PFSK-1 (cell line): ENCODE measurements at regions not wholly inside any gene's neighbourhood (a gene's known extent, or its start where the extent isn't known, plus 50 kb on each side); places are given as distances from the start of the nearest gene placed in this dataset.

Experiments
- FOXP2 ChIP-seq: optimal IDR thresholded peaks from 2 replicates; pipeline ENCODE3; 2011; ENCODE audit warnings: borderline replicate concordance, control low read depth, inconsistent platforms; ENCODE audit not compliant: insufficient read depth; ENCODE audit errors: extremely low read length, extremely low read depth
- POLR2AphosphoS5 ChIP-seq: IDR thresholded peaks from 2 replicates; pipeline ENCODE4 v1.6.1; 2012; ENCODE audit warnings: low read depth, mild to moderate bottlenecking, control low read depth, low read length, moderate library complexity
- REST ChIP-seq, 2 experiments: IDR thresholded peaks; 2 replicates each; pipeline versions ENCODE4 v1.6.1 to v1.8.0; 2011 to 2012; ENCODE audit warnings: low read depth in 2 of 2, low read length in 2 of 2, control low read depth in 1 of 2, inconsistent platforms in 1 of 2, mild to moderate bottlenecking in 1 of 2, moderate library complexity in 1 of 2; ENCODE audit not compliant: insufficient read depth in 1 of 2
- SIN3A ChIP-seq: IDR thresholded peaks from 2 replicates; pipeline ENCODE4 v1.6.1; 2012; ENCODE audit warnings: mild to moderate bottlenecking, low read length, moderate library complexity, borderline replicate concordance; ENCODE audit not compliant: insufficient read depth
- TAF1 ChIP-seq: IDR thresholded peaks from 2 replicates; pipeline ENCODE4 v1.6.1; 2012; ENCODE audit warnings: low read length, control low read depth, borderline replicate concordance; ENCODE audit not compliant: insufficient read depth

GRCh38 chr2:234706086-234706485 is 209.2 kb upstream of the ARL4C start:
- TF ChIP-seq REST (IDR thresholded peaks at IDR 0.05; ENCODE audit: insufficient read depth in 1 of 2, low read depth in 2 of 2, low read length in 2 of 2), result no peak
- TF ChIP-seq SIN3A, result no peak
- TF ChIP-seq TAF1, result no peak
- TF ChIP-seq FOXP2, result no peak
- no peak for TF ChIP-seq POLR2AphosphoS5

- TF ChIP-seq SIN3A (no peak), POLR2AphosphoS5 (no peak), TAF1 (no peak), REST (IDR thresholded peaks at IDR 0.05; ENCODE audit: insufficient read depth in 1 of 2, low read depth in 2 of 2, low read length in 2 of 2) (no peak), FOXP2 (no peak)
These were observed 208.2 kb upstream of the ARL4C start for GRCh38 chr2:234705108-234705507.

GRCh38 chr2:234703258-234703657 is 206.4 kb upstream of the ARL4C start:
- no peak for TF ChIP-seq POLR2AphosphoS5
- TF ChIP-seq FOXP2, result no peak
- no peak for TF ChIP-seq REST (IDR thresholded peaks at IDR 0.05; ENCODE audit: insufficient read depth in 1 of 2, low read depth in 2 of 2, low read length in 2 of 2)
- no peak for TF ChIP-seq SIN3A
- no peak for TF ChIP-seq TAF1

- no peak for TF ChIP-seq TAF1
- TF ChIP-seq SIN3A, result no peak
- TF ChIP-seq REST (IDR thresholded peaks at IDR 0.05; ENCODE audit: insufficient read depth in 1 of 2, low read depth in 2 of 2, low read length in 2 of 2), result no peak
- TF ChIP-seq POLR2AphosphoS5, result no peak
- no peak for TF ChIP-seq FOXP2
These were observed 205.9 kb upstream of the ARL4C start for GRCh38 chr2:234702731-234703225.

- no peak for TF ChIP-seq TAF1
- no peak for TF ChIP-seq FOXP2
- TF ChIP-seq SIN3A, result no peak
- TF ChIP-seq REST (IDR thresholded peaks at IDR 0.05; ENCODE audit: insufficient read depth in 1 of 2, low read depth in 2 of 2, low read length in 2 of 2), result no peak
- TF ChIP-seq POLR2AphosphoS5, result no peak
These were observed 205.0 kb upstream of the ARL4C start for GRCh38 chr2:234701841-234702240.
